Uterus (tissue), 3 donors: ENCODE measurements at regions not wholly inside any gene's neighbourhood (a gene's known extent, or its start where the extent isn't known, plus 50 kb on each side); places are given as distances from the start of the nearest gene placed in this dataset.
"Not testable (repeated sequence)": the region's sequence is repeated elsewhere in the genome, so short reads cannot be mapped to it uniquely, and the experiment has no call there.

Source experiments
- DNase-seq, 2 donors: peaks; one replicate each; pipeline ENCODE4 v3.0.0-alpha.2; 2019 to 2020
- H3K27ac ChIP-seq, 2 donors: fragments of 200-600 bp; sonication (generic); 1 replicate in 1 of 2; 2 replicates in 1 of 2; pipeline ENCODE4 v1.5.1; 2016 to 2018
- H3K27me3 ChIP-seq, 2 donors: fragments of 200-600 bp; sonication (generic); one replicate each; pipeline ENCODE4 v1.5.1; 2018 to 2019; ENCODE audit warnings: control low read depth in 1 of 2
- H3K36me3 ChIP-seq, 2 donors: fragments of 200-600 bp; sonication (generic); one replicate each; pipeline ENCODE4 v1.5.1; 2019; ENCODE audit warnings: control low read depth in 1 of 2
- H3K4me1 ChIP-seq, 2 donors: fragments of 200-600 bp; sonication (generic); one replicate each; pipeline ENCODE4 v1.5.1; 2018 to 2019; ENCODE audit warnings: control low read depth in 1 of 2
- H3K4me3 ChIP-seq, 2 donors: fragments of 200-600 bp; sonication (generic); 1 replicate in 1 of 2; 2 replicates in 1 of 2; pipeline ENCODE4 v1.5.1; 2018 to 2019; ENCODE audit warnings: mild to moderate bottlenecking in 1 of 2
- H3K9me3 ChIP-seq, 2 donors: fragments of 200-600 bp; sonication (generic); one replicate each; pipeline ENCODE4 v1.5.1; 2019; ENCODE audit warnings: control low read depth in 1 of 2
- CTCF ChIP-seq, 4 experiments: fragments of 200-600 bp in 2 of 4; fragments of 450-650 bp in 2 of 4; sonication (generic) in 2 of 4; IDR thresholded peaks; one replicate each; pipeline ENCODE4 v1.5.1; 2016 to 2019; ENCODE audit warnings: antibody characterized with exemption in 4 of 4, mild to moderate bottlenecking in 2 of 4, moderate library complexity in 1 of 4
- POLR2A ChIP-seq, 2 donors: fragments of 450-650 bp; IDR thresholded peaks; one replicate each; pipeline ENCODE4 v1.6.1; 2016; ENCODE audit warnings: antibody characterized with exemption in 2 of 2, mild to moderate bottlenecking in 1 of 2, moderate library complexity in 1 of 2
- intact Hi-C: fragments of 100-400 bp; cut with DNase I; formaldehyde crosslinking; loops from one replicate; pipeline ENCODE4 v1.15.1; 2023; ENCODE audit warnings: low total_unique reads
- donor health status: DM: yes; HTN: yes; CAD: no.

- H3K9me3 ChIP-seq = no peaks in the 10 kb centered on the region
- intact Hi-C loops = no loop called here
- no peak for DNase-seq
- no peak overlapping the region for H3K4me3 ChIP-seq
- H3K27ac ChIP-seq = no peak overlapping the region
- no peaks in the 10 kb centered on the region for H3K36me3 ChIP-seq
- TF ChIP-seq POLR2A (IDR thresholded peaks at IDR 0.05) = no peak
- no peak for TF ChIP-seq CTCF (IDR thresholded peaks at IDR 0.05)
- no peaks in the 10 kb centered on the region for H3K4me1 ChIP-seq
- H3K27me3 ChIP-seq = no peaks in the 10 kb centered on the region
Measured at GRCh38 chr6:141780296-141780695, 352.4 kb upstream of the GJE1 start.

GRCh38 chr6:141764388-141764787 lies 368.3 kb upstream of the GJE1 start:
- Histone ChIP-seq H3K4me3 (no peak overlapping the region), H3K27me3 (no peaks in the 10 kb centered on the region), H3K27ac (no peak overlapping the region), H3K9me3 (no peaks in the 10 kb centered on the region), H3K4me1 (no peaks in the 10 kb centered on the region), H3K36me3 (no peaks in the 10 kb centered on the region)
- no peak for TF ChIP-seq CTCF (IDR thresholded peaks at IDR 0.05)
- TF ChIP-seq POLR2A (IDR thresholded peaks at IDR 0.05) = no peak
- no peak for DNase-seq
- intact Hi-C loops = no loop called here

GRCh38 chr6:141758430-141758829 lies 374.3 kb upstream of the GJE1 start:
- no peak overlapping the region for H3K27ac ChIP-seq
- no peak for TF ChIP-seq POLR2A (IDR thresholded peaks at IDR 0.05)
- no peak for TF ChIP-seq CTCF (IDR thresholded peaks at IDR 0.05)
- no peaks in the 10 kb centered on the region for H3K4me1 ChIP-seq
- no peak overlapping the region for H3K4me3 ChIP-seq
- intact Hi-C loops = no loop called here
- no peaks in the 10 kb centered on the region for H3K27me3 ChIP-seq
- no peaks in the 10 kb centered on the region for H3K9me3 ChIP-seq
- no peaks in the 10 kb centered on the region for H3K36me3 ChIP-seq
- DNase-seq = no peak

- no peaks in the 10 kb centered on the region for H3K9me3 ChIP-seq
- H3K36me3 ChIP-seq = no peaks in the 10 kb centered on the region
- intact Hi-C loops = no loop called here
- no peak overlapping the region for H3K27ac ChIP-seq
- TF ChIP-seq POLR2A (IDR thresholded peaks at IDR 0.05) (no peak), CTCF (IDR thresholded peaks at IDR 0.05) (no peak)
- no peak overlapping the region for H3K4me3 ChIP-seq
- no peaks in the 10 kb centered on the region for H3K4me1 ChIP-seq
- H3K27me3 ChIP-seq = no peaks in the 10 kb centered on the region
- no peak for DNase-seq
Measured at GRCh38 chr6:141753180-141753579, 379.5 kb upstream of the GJE1 start.

- H3K9me3 ChIP-seq = no peaks in the 10 kb centered on the region
- no peaks in the 10 kb centered on the region for H3K27me3 ChIP-seq
- no peak overlapping the region for H3K27ac ChIP-seq
- no peaks in the 10 kb centered on the region for H3K4me1 ChIP-seq
- no peak for DNase-seq
- TF ChIP-seq CTCF (IDR thresholded peaks at IDR 0.05) = no peak
- TF ChIP-seq POLR2A (IDR thresholded peaks at IDR 0.05) = no peak
- H3K36me3 ChIP-seq = no peaks in the 10 kb centered on the region
- intact Hi-C loops = no loop called here
- no peak overlapping the region for H3K4me3 ChIP-seq
Measured at GRCh38 chr6:141752677-141753076, 380.0 kb upstream of the GJE1 start.

- DNase-seq, H3K27me3 ChIP-seq, intact Hi-C loops, H3K4me1 ChIP-seq, H3K36me3 ChIP-seq, H3K9me3 ChIP-seq, H3K27ac ChIP-seq, H3K4me3 ChIP-seq: not testable (repeated sequence)
Measured at GRCh38 chr6:141746324-141746723, 386.4 kb upstream of the GJE1 start.
